RCC 7860 (cell line): ENCODE measurements at regions not wholly inside any gene's neighbourhood (a gene's known extent, or its start where the extent isn't known, plus 50 kb on each side); places are given as distances from the start of the nearest gene placed in this dataset.

Experiments
- DNase-seq: peaks from one replicate; pipeline ENCODE4 v3.0.0-alpha.2; 2015; ENCODE audit warnings: low spot score
- FAIRE-seq: peaks from 2 replicates; lab custom pipeline; 2012; peaks lifted over from hg19 to GRCh38; lab: Jason Lieb, UNC

GRCh38 chr17:33809748-33810147, 445.3 kb upstream of the CCL2 start:
- no peak for DNase-seq
- no peak for FAIRE-seq

DNA sequence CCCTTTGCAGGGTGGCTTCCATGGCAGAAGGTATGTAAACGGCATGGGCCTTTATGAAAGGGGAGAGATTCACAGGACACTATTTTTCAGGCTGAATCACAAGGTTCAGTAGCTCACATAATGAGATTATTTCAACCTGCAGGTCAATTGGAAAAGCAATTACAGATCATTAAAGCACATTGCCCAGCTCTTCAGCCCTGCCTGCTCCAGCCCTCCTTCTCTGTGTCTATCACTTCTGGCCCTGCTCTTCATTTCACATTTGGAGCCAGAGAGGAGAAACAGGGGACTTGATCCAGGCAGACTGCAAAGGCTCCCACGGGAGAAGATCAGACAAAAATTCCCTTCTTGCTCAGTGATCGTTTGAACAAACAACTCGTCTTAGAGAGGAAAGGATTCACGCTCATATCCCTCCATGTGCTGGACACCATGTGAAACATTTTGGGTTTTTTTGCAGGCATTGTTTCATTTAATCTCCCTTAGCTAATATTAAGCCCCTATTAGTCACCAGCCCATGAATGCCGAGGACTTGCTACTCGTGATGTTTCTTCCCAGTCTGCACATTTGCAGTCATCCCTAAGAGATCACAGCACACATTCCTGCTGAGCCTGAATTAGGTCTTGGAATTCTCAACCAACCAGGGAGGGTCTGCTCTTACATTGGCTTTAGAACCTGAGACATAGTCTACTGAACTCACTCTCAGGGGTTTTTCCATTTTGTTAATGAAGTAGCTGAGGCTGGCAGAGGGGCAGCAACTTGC, 443.9 kb upstream of the CCL2 start:
- DNase-seq (no peak), FAIRE-seq (no peak)

DNA sequence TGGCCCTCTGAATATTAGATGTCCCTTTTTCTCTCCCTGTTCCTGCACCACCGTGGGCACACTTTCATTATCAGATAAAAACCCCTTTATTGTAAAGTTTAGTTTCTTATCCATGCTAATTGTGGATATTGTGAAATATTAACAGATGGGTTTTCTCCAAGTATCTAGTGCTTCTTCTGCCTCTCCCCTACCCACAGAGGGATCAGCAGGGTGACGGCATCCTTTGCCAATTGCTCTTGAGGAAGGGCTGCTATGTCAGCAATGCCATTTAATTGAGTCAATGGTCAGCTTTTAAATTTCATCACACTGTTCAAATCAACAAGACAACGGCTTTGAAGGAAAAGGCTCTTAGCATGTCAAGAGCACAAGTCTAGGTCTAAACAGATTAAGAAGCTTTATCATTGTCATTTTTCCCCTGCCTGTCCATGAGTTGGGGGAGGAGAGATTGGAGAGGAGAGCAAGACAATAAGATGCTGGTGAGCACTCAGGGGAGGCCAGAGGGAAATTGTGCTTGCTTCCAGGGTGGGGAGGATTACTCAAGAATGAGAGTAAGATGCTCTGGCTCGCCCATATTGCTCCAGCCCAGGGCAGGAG, 443.0 kb upstream of the CCL2 start:
- FAIRE-seq (no peak), DNase-seq (no peak)

DNA sequence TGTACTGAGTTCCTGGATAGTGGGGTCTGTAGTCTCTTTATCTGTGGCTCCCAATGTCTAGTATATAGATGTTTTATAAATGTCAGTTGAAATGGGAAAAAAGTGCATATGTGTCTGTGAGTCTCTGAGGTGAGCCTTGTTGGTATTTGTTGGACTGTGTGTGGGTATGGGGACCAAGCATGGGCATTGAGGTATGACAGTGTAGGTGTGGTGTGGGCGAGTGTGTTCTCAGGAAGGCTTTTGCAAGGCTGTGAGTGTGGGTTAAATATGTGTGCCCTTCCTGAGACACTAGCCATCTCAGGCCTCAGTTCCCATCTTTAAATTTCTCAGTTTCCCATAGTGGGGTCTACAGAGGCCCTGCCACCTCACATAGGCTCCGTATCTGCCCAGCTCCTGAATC, 440.2 kb upstream of the CCL2 start:
- FAIRE-seq (no peak), DNase-seq (no peak)

- FAIRE-seq: no peak
- DNase-seq: no peak
Measured at GRCh38 chr17:33816036-33816435, 439.0 kb upstream of the CCL2 start.

GRCh38 chr17:33816842-33817617, 438.1 kb upstream of the CCL2 start:
- no peak for DNase-seq
- no peak for FAIRE-seq

DNA sequence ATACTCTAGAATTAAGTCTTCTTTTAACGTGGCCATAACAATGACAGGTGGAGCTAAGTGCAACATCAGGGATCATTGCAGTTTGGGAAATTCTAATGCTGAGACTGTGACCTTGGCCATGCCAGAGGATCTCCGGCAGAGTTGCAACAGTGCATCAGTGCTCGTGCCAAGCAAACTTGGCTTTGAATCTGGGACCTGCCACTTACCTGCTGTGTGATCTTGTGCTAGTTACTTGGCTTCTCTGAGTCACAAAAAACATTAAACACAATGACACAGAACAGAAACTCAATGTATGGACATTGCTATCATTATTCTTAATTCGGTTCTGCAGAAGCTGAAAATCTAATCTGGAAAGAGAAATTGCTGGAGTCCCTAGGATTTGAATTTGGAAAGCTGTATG, 435.5 kb upstream of the CCL2 start:
- DNase-seq (no peak), FAIRE-seq (no peak)

DNA sequence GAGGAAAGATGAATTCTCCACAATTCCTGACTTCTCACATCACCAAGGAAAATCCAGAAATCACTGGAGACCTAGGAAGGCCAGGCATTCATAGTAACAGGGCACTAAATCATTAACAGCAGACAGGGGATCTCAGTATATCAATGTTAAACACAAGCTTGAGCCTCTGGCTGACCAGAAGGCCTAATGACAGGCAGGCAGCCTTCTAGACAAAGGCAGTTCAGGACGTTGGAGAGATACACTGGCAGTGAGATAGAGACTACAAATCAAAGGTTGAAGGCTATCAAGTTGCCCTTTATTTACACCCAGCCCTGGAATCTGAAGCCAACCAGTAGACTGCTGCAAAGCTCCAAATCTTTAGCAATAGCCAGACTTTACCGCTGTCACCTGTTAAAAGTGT, 422.8 kb upstream of the CCL2 start:
- no peak for DNase-seq
- no peak for FAIRE-seq

DNA sequence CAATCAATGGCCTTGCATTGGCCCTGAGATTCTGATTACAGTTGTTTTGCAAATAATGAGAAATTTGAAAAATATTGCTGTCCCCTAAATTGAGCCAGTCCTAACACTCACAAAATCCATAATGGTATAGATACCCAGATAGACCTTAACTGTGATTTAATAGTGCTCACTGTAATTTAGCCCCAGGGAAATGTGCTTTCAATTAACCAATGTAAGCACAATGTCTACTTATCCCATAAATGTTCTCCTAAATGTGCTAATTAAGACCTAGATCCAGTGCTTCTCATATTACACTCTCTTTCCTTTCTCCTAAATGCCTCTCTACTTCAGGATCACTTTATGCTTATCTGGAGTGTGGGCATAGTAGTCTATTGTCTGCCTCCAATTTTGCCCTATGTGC, 417.8 kb upstream of the CCL2 start:
- DNase-seq (no peak), FAIRE-seq (no peak)

DNA sequence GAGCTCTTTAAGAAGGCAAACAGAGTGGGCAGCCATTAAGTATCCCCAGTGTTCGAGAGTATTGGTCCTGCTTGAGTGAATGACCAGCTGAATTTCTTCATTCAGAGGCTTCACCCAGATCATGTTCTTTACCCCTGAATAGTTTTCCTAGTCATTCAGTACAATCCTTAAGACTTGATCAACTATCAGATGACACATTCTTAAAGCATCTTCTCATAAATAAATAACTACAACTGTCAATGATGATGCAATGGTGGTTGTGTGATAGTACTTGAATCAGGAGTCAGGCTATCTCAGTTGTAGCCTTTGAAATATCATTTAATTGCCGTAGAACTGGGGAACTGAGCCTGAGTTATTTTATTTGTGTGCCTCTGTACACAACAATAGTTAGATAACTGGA, 416.8 kb upstream of the CCL2 start:
- no peak for FAIRE-seq
- DNase-seq: no peak

DNA sequence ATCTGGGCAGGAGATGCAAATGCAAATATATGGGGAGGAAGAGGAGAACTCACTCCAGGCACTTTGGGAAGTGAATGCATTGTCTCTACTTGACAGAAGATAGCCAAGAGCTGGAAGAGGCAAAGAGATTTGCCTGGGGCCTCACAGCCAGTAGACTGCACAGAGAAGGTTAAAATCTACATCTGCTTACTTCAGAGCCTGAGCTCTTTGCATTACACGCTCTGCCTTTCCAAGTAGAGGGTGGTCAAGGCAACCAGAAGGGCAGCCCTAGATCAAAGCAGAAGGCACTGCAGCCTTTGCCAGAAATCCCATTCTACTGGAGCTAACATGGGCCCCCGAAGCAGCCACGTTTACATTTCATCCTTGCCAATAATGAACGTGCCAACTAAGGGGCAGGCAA, 407.2 kb upstream of the CCL2 start:
- DNase-seq (no peak), FAIRE-seq (no peak)

DNA sequence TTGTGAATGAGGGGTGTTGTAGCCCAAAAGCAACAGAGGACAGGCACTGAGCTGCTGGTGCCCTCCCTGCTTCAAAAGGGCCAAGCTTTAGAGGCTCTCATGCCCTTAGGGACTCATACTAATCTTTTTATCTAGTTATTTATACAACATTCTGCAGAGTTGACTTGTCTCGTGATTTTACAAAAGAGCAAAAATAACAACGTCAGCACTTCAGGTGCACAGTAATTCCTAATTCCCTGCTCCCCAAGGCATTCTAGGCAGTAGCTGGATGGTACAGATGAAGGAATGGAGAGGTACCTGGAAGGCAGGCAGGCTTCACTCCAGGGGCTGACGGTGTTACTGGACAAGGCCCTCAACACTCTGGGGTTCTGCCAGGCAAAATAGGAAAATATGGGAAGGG, 406.7 kb upstream of the CCL2 start:
- FAIRE-seq (no peak), DNase-seq (no peak)

- FAIRE-seq (no peak), DNase-seq (no peak)
Measured at GRCh38 chr17:33854596-33854995, 400.5 kb upstream of the CCL2 start.

- no peak for FAIRE-seq
- no peak for DNase-seq
Measured at GRCh38 chr17:33858121-33858520, 397.0 kb upstream of the CCL2 start.

- FAIRE-seq (no peak), DNase-seq (no peak)
Measured at GRCh38 chr17:33858682-33859081, 396.4 kb upstream of the CCL2 start.

DNA sequence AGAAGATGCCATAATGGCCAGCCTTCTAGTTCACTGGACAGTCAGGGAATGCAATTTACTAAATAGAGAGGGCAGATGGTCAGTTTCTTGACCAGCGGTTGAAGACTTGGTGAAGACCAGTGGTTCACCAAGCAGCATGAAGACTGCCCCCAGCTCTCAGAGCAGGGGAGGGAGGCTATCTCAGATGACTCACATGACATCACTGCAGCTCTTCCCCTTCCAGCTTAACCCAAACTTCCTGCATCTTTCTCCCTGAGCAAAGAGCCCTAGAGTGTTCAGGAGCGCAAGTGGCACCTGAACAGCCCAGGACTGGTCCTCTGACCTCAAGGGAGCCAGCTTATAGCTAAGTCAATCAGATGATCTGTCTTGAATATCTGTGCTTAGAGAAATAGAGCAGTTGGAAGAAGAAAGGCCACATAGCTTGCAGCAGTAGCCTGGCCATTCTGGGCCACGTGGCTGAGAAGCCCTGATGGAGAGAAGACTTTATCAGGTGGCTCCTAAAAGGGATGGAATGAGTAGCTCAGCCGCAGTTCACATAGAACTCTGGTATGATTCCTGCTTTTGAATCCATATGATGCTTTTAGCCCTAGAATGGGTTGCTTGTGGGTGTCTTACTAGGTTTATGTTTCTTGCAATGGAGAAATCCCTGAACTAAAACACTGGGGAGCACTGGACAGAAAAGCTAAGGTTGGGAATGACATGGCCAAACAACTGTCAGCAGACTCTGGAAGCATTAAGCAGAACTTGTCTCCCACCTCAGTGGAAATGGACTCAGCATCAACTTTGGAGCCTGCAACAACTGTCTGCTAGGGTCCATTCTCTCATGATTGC, 392.1 kb upstream of the CCL2 start:
- DNase-seq: no peak

DNA sequence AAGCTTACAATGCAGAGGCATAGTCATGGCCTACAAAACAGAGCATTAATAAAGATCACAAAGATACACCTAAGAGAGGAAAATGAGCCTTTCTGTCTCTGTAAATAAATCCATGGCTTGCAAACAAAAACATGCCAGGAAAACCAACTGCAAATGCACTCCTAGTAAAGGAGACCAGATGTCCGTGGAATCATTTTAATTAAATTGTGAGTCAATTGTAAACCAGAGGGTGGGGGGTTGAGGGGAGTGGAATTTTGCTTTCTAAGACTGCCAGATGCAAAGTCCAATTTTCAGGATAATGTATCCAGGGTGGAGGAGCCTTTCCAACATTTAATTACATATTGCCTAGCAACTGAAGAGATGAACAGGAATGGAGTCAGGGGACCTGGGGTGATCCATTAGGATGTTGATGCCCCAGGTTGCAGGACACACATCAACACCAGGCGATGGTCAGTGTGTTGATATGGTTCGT, 390.3 kb upstream of the CCL2 start:
- DNase-seq (no peak), FAIRE-seq (no peak)

More for the DNA sequence above, 392.1 kb upstream of the CCL2 start:
- FAIRE-seq: no peak

- no peak for DNase-seq
- FAIRE-seq: no peak
Measured at GRCh38 chr17:33868899-33869298, 386.2 kb upstream of the CCL2 start.

DNA sequence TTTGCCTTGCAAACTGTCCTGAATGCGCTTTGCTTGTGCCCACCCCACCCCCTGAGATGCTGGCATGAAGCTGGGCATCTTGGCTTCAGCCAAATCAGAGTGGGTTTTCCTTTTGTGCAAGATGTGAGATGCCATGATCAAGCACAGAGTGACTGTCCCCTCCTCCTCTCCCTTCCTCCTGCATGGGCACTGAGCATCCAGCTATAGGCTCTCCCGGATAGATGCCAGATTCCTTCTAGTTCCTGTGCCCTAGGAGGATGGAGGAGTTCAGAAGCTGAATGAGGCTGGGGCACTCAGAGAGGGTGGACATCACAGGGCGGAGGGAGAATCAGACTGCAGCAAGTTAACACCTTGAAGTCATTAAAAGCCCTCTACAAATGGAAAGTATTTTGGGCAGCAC, 384.1 kb upstream of the CCL2 start:
- FAIRE-seq: no peak

DNA sequence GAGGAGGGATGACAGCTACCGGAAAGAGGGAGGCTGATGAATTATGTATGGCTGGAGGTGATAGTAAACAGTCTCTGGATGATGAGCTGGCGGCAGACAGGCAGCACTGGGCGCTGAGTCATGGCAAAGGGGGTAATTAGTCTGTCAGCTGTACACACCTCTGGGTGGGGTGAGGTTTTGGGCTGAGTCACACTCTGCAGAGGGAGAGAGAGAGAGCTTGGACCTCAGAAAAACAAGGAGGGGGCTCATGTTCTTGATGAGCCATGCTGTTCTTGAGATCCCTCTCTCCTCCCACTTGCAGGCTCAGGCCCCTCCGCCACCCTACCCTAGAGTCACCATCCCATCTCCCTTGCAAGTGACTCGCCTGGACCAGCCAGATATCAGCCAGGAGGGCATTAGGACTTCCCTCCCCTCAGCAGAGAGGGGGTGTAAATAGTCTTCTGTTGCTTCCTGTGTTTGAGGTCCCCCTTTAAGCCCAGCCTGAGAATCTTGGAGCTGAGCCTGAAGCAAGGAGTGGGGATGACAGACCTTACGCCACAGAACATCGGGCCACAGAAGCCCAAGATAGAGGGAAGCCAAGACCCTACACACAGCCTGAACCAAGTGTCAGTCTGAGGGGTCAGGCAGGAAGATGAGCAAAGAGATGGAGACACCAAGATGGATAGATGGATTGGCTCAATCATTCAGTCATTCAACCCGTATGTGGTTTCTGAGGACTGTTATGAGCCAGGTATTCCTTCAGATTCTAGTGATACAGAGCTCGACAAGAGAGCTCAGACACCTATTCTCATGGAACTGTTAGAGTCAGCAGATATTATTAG, 383.2 kb upstream of the CCL2 start:
- no peak for FAIRE-seq
- DNase-seq: peak; percentile 59

More for the DNA sequence above, 384.1 kb upstream of the CCL2 start:
- DNase-seq: no peak
